Renal cortex interstitium (tissue), 11 donors: ENCODE measurements at regions not wholly inside any gene's neighbourhood (a gene's known extent, or its start where the extent isn't known, plus 50 kb on each side); places are given as distances from the start of the nearest gene placed in this dataset.
"Not testable (repeated sequence)": the region's sequence is repeated elsewhere in the genome, so short reads cannot be mapped to it uniquely, and the experiment has no call there.

Source experiments
- DNase-seq, 11 donors: peaks; one replicate each; pipeline ENCODE4 v3.0.0-alpha.2; 2013; ENCODE audit warnings: low read depth in 9 of 11, low spot score in 4 of 11; ENCODE audit errors: extremely low read depth in 1 of 11

DNA sequence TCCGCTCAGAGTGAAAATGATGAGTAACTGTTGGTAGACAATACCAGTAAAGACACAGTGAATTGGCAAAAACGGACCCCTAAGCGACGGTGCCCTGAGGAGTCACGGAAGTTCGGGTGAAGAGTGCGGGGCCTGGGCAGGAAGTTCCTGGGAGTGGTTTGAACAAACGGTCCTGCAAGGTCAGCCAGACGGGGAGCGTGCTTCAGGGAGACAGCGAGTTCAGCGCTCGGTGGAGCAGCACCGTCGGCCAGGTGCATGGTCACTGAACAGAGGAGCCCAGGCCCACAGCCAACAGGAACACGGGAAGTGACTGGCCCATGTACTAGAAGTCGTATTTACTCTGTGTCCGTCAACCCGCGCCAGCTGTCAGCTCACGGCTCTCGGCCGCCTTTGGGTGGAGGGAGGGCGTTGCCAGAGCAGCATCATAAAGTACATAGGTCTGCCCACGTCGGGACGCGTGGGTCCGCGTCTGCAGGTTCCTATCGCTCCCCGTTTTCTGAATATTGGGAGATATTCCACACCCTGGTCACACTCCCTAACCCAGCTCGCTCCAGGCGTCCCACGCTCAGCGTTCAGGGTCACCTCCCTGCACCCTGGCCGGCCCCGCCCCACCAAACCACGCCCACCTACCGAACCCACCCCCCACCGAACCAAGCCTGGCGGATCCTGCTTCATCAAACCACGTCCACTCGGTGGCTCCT is 75.6 kb upstream of the UXS1 start:
- DNase-seq, result no peak

DNA sequence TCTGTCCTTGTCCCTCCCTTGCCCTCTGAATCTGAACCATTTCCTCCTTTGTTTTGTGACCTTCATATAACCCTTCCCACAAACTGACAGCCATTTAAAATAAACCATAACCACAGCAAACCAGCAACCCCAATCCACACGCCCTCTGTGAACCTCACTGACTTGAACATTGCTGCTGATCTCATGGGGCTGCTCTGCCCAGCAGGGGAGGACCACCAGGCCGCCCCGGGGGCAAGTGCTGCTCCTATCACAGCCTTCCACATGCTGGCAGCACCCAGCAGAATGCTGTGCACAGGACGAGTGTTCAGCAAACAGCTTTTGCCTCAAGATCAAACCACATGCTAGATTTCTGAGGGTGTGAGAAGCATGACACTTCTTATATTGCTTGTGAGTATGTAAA is 73.9 kb upstream of the UXS1 start:
- DNase-seq, result no peak

DNA sequence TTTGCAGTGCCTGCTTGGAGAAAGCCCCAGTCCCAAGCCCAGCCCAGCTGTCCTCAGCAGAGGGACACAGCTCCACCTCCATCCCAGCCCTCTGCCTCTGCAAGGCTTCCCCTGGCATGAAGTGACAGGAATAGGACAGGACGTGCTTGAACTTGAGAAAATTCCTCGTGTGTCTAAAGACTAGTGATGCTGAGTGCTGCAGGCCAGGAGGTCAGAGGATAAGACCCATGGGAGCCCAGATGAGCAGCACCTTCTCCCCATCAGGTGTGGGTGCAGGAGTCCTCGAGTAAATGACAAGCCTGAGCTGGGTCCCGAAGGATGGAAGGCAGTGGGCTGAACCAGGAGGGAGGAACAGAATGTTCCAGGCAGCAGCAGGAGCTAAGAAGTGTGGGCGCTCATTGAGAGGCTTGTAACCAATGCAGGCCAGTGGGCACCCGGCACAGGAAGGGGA is 67.8 kb upstream of the UXS1 start:
- DNase-seq, result no peak

DNA sequence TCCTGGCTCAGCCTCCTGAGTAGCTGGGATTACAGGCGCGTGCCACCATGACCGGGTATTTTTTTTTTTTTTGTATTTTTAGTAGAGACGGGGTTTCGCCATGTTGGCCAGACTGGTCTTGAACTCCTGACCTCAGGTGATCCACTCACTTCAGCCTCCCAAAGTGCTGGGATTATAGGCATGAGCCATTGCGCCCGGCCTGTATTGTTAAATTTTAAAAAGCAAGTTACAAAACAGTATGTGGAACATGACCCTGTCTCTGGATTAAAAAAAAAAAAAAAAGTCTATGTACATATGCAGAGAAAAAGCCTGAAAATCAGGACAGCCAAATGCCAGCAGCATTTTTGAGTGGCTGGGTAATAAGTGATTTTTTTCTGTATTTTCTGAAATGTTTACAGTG is 64.8 kb upstream of the UXS1 start:
- DNase-seq, result not testable (repeated sequence)

DNA sequence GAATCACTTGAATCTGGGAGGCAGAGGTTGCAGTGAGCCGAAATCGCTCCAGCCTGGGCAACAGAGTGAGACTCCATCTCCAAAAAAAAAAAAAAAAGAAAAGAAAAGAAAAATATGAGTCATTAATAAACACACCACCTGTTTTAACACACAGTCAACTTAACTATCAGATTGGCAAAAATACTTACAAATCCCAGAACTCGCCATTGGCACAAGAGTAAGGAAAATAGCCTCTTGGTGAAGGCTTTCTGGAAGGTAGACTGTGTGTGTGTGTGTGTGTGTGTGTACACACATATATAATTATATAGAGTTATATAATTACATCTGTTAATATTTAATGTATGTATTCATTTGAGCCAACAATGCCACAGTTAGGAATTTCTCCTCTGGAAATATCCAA is 63.7 kb upstream of the UXS1 start:
- DNase-seq, result no peak

DNA sequence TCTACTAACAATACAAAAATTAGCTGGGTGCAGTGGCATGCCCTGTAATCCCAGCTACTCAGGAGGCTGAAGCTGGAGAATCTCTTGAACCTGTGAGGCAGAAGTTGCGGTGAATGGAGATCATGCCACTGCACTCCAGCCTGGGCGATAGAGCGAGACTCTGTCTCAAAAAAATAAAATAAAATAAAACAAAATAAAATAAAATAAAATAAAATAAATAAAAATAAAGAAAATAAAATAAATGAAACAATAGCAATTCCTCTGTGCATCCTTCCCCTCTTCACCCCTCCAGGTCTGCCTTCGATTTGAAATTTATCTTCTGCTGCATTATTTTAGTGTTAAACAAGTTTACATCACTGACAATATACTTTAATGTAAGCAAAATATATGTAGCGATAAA is 63.0 kb upstream of the UXS1 start:
- DNase-seq, result no peak

DNA sequence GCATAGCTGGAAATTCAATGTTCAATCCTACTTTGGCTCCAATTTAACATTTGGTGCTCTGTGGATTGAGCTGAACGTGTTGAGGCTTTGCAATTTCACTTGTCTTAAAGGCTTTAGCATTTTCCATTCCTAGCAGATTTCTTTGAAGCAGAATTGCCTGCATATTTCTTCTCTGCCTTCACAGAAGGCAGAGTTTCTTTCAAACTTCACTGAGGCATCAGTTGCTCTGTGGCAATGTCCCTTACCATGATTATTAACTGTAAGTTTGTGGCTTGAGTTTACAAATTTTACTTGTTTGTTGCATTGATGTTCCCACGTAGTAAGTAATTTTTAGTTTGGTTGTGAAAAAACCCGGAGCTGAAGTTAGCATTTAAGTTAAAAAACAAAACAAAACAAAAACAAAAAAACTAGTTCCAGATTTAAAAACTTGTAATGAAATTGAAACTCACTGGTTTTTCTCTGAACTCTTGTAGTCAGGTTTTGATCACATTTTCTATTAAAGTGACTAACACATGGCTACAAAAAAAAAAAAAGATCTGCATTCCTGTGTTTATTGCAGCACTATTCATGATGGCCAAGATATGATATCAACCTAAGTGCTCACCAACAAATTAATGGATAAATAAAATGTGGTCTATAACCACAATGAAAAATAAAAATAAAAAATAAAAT is 55.2 kb upstream of the UXS1 start:
- not testable (repeated sequence) for DNase-seq

DNA sequence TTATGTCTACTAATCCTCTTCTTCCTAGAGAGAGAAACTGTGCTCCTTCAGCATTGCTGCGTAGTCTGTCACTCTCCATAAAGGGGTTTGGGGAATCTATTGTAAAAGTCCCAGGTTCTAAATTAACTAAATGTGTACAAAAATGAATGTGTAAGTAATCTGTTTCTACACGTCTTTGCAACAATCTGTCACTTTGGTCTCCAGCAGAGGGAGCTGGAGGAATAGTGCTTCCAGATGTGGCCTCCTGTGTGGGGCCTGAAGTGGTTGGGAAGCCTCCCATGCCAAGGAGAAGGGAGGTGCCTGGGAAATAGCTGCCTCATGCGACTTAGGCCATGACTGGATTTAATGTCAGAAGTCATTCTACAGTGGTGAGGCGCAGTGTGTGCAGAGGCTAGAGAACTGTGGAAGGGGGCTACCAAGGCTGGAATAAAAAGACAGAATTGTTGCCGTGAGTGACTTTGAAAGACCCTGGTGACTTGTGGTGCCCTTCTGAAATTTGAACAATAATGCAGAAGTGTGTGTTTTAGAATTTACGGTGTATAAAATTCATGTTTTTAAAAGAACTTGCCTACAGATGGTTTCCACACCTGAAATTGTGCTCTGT is 54.5 kb upstream of the UXS1 start:
- DNase-seq, result not testable (repeated sequence)
